OCI-M1 (cell line): ENCODE measurements at regions not wholly inside any gene's neighbourhood (a gene's known extent, or its start where the extent isn't known, plus 50 kb on each side); places are given as distances from the start of the nearest gene placed in this dataset.
"Not testable (repeated sequence)": the region's sequence is repeated elsewhere in the genome, so short reads cannot be mapped to it uniquely, and the experiment has no call there.

ENCODE experiments used
- DNase-seq: peaks from one replicate; lab custom pipeline; 2025; lab: John Stamatoyannopoulos, UW

DNA sequence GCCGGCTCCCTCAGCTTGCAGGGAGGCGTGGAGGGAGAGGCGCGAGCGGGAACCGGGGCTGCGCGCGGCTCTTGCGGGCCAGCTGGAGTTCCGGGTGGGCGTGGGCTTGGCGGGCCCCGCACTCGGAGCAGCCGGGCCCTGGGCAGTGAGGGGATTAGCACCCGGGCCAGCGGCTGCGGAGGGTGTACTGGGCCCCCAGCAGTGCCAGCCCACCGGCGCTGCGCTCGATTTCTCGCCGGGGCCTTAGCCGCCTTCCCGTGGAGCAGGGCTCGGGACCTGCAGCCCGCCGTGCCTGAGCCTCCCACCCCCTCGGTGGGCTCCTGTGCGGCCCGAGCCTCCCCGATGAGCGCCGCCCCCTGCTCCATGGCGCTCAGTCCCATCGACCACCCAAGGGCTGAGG lies 588.9 kb upstream of the SLC35B3 start:
- DNase-seq: not testable (repeated sequence)

DNA sequence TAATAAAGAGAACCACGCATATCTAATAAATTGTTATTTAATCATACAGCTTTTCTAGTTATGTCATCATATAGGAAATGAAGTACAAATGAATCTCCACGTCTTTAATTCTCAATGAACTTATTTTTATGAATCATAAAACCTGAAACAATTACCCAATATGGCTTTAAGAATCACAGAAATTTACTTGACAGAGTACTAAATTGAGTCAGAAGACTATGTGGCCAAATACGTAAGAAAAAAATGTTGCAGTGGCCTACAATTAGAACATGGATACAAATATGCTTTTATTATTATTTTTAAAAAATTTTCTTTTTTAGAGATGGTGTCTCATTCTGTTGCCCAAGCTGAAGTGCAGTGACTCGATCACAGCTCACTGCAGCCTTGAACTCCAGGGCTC lies 584.7 kb upstream of the SLC35B3 start:
- no peak for DNase-seq

DNA sequence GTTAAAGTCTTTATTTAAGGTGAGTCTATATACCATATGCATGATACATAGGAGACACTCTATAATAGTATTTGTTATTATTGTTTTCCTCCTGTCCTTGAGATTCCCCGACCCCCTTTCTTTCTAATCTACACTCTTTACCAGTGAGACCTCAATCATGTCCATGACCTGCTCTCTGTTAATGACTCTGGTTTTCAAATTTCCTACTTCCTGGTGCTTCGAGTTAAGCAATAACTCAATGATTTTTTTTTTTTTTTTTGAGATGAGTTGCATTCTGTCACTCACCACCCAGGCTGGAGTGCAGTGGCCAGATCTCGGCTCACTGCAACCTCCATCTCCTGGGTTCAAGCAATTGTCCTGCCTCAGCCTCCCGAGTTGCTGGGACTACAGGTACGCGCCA lies 574.6 kb upstream of the SLC35B3 start:
- DNase-seq: no peak

DNA sequence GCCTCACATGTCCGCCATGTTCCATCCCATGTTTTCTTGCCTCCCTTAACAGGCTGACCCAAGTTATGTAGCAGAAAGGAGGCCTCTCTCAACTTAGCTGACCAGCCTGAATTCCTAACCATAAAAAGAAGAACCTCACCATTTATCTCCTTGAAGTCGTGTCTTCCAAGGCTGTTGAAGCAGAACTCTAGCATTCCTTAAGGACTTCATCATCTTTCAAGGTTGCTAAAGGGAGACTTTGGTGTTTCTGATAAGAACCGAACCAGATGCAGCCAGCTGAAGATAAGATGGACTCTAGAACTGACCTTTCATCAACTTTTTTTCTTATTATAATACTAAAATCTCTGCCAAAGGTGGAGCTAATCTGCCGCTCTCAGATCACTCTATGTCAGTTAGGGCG lies 571.7 kb upstream of the SLC35B3 start:
- DNase-seq: no peak

DNA sequence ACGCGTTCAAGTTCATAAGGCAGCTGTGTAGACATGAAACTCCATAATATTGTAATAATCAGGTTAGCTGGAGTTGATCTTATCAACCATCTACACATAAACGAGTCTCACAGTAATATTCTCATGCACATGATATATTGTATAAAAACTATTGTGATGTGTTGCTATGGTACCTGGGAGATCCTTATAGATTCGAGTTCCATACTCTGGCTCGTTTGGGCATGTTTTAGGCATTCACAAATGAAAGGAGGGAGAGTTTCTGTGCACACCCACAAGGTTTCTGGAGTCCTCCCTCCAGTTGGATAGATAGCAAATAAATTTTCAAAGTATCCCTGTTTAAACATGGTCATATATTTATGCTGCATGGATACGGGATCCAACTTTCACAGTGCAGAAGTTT lies 567.5 kb upstream of the SLC35B3 start:
- DNase-seq: no peak

DNA sequence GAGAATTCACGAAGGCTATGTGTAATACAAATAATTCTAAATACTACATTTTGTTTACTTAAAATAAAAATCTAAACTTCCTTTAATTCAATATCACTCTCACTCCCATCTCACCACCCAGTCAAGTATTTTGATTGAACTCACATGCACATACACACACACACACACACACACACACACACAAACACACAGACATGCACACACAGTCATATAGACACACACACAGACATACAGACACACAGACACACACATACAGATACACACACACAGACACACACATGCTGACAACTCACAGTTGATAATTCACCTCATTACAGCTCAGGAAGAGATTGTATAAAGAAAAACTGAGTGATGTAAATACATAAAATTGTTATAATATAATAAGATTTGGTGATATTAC lies 559.8 kb upstream of the SLC35B3 start:
- no peak for DNase-seq

DNA sequence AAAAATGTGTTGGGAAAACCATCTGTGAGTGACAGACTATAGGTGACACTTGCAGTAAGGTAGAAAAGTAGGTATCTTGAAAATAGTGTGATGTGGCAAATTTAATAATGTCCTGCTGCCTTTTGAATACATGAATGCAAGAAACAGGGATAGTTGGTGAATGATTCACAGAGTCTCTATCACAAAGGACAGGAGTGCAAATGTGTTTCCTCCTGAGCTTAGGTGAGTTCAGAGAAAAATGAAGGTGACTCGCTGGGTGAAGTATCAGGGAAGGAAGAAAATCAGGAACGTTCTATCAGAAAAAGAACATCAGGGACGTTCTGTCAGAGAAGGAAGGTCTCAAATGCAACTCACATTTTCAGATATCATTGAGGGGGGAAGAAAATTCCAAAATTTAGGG lies 557.8 kb upstream of the SLC35B3 start:
- no peak for DNase-seq

DNA sequence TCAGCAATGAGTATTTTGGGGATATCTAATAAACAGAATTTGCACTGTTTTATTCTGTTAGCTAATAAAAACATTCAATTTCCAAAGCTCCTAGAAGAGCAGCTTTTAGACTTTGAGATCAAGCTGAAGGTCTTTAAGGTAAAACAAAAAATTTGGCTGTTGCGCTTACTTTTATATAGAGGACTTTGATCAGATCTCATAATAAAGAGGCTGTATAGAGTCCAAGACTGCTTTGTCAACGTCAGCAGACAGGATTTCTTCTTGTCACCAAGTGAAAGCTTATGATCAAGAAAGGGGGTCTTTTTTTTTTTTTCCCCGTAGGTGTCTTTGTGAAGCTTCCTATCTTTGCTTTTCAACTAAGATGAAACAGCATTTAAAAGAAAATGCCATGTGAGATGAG lies 556.5 kb upstream of the SLC35B3 start:
- DNase-seq: no peak

DNA sequence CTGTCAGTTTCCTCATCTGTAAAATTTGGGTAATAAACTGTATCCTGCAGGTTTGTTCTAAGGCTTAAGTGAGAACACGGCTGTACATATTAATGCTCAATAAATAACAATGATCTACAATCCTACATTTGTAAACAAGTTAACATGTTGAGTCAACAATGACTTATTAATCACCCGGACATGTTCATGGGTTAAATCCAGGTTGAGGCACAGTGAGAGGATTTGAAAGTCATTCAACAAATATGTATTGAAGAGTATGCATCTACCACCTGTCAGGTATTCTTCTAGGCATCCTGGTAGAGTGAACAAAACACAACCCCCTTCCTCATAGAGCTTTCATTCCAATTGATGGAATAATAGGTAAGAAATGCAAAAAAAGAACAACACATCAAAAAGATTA lies 554.7 kb upstream of the SLC35B3 start:
- DNase-seq: no peak

DNA sequence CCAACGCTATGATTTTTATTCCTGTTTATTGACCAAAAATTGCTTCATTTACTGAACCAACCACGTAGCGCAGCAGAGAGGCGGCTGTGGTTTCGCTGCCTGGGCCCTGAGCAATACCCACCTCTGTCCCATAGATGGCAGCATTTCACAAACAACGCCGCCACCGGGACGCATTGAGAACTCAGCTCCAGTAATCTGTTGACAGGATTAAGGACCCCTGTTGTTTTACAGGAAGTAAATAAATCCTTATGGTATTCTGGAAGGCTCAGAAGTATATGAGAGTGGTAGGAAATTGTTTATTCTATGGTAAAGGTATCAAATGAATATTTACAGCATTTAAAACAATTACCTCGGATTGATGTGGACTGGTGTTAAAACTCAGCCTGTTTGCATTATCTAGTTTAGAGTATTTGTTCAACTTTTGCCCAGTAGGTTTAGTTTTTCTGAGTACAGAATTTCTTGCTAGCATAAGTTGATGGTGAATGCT lies 547.9 kb upstream of the SLC35B3 start:
- peak; percentile 88 for DNase-seq

DNA sequence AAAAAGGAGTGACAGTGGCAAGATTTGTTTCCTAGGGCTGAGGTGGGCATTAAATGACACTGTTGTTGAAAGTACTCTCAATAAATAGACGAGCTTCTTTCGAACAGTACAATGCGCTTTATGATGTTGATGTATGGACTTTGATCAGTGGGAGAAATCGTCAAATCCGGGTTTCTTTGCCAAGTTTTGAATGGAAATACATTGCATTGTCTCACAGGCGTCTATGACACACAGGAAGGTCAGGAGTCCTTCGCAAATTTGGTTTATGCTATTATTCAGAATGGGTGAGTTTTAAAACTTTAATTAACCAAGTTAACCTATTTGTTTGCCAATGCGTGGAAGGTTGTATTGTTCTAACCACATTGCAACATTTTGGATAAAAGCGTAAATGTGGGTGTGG lies 547.3 kb upstream of the SLC35B3 start:
- no peak for DNase-seq

DNA sequence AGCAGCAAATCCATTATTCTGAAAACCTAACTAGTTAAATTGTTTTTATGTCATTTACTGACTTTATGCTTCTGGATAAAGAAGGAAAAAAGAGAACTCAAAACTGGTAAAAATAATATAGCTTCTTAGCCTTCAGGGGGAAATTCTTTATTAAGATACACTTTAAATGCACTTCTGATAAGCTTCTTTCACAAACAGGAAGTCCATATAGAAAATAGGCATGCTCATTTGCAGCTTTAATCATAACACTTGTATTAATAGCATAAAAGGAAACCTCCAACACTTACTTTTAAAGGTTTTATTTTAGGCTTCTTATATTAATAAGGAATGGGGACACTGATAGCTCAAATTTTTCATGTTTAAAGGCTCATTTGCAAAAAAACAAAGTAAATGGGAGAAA lies 538.0 kb upstream of the SLC35B3 start:
- DNase-seq: no peak

DNA sequence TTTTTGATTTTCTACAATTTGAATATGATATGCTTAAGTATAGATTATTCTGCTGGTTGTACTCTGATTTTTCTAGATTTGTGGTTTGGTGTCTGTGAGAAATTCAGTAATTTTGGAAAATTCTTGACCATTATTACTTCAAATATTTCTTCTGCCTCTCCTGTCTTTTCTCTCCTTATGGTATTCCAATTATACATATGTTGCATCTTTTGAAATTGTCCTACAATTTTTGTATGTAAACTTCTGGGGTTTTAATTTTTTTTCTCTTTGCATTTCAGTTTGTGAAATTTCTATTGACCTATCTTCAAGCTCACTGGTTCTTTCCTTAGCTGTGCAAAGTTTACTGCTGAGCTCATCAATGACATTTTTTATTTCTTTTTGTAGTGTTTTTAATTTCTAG lies 534.4 kb upstream of the SLC35B3 start:
- no peak for DNase-seq

DNA sequence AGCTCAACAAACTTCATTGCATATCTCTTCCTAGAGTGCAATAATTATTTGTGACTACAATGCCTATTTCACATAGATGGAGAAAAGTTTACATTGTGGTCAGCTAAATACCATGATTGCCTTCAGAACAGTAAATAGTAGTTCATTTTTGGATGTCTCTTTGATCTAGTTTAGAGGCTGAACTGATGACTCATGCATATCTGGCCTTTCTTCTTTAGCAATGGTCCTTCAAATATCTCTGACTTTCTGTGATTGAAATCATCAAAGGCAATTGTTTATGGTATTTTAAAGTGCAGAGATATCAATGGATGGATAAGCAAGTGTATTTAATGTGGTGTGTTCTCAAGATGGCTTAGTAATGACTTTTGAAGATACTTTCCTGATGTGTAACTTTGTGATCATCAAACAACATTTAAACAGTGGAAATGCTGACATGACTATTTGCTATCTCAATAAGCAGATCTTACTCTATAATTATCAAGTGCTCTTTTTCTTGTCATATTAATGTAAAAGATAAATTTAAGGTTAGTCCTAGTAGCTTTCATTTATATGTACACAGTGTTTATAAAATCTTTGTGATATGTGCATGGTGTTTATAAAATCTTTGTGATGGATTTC lies 523.7 kb upstream of the SLC35B3 start:
- no peak for DNase-seq

DNA sequence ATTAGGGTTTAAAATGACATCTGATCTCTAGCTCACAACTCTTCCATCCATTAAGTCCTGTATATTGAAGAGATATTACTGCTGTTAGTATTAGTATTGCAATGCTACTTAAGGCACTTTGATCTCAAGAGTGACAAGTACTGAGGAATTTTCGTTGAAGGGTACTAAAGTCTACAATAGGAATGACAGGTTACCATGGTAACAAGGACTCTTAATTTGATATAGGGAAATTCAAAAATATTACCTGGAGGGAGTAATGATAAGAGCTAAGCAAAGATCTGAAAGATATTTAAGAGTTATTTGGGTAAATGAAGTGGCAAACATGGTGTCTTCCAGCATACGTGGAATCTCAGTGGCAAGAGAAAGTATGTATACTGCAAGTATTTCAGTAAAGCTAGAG lies 518.0 kb upstream of the SLC35B3 start:
- DNase-seq: no peak

DNA sequence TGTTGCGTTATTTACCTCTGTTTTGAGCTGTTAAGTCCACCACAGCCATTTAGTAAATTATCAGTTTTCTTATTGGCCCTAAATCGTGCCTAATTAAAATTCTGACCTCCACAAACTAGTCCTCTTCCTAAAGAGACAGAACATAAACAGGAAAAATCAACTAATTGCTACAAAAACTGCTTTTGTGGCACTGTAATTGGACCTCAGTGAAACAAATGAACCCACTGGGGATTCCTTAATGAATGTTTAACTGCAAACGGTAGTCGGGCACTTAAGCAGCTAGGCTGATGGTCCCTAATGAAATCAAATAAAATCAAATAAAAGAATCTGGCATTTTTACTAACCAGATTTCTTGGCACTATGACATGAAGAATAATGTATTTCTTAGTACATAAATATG lies 513.4 kb upstream of the SLC35B3 start:
- DNase-seq: no peak

DNA sequence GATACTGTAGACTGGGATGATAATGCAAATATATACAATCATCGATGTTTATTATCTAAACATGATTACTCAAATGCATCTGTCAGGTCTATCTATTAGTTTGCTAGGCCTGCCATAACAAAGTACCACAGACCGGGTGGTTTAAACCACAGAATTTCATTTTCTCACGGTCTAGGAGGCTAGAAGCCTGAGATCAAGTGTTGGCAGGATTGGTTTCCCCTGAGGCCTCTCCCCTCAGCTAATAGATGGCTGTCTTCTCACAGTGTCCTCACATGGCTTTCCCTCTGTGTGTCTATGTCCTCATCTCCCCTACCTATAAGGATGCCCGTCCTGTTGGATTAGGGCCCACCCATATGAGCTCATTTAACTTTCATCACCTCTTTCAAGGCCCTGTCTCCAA lies 512.6 kb upstream of the SLC35B3 start:
- no peak for DNase-seq

DNA sequence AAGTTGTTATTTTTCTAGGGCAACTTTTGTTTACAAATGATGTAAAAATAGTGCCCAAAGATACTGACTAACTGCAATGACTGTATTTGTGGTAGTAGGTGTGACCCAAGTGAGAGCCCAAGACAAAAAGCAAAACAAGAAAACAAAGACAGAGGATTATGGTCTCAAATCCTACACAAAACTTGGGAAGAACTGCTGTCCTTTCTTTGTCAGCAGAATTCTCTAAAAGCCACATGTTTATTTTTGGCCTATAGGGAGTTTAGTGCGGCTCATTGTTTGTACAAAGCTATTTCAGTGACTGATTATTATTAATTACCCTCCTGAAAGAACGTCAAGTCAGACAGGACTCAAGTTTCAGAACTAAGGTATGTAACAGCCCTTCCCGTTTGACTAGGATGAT lies 509.2 kb upstream of the SLC35B3 start:
- no peak for DNase-seq

DNA sequence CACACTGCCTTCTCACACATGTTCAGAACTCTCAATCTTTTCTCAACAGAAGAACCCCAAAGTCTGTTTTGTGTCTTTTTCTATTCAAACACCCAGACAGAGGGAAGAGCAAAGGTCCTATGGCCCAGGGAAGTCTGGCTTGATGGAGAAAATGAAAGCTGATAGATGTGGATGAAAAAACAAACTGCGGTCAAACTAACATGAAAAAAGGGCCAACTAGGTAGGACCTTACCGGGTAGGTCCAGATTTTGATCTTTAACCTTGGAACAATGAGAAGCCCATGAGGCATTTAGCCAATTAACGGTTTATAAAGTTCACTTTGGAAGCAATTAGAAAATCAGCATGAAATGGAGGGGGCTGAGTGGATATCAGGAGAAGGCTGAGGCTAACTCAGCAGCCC lies 507.7 kb upstream of the SLC35B3 start:
- DNase-seq: no peak

DNA sequence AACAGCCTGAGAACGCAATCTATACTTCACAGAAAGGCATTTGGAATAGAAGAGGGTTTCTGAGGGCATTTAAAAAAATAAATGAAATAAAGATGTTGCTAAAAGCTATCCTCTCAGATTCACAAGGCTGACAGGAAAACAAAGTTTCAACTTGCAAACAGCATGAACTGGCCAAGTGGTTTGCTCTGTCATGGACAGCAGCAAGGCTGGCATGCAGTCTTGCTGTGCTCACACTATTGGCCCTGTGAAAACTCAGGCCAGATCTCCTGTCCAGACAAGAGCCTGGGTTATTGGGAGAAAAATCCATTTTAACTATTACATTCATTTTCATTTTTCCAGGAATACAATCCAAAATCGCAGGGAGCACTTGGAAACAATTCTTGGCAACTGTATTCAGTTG lies 506.2 kb upstream of the SLC35B3 start:
- no peak for DNase-seq

DNA sequence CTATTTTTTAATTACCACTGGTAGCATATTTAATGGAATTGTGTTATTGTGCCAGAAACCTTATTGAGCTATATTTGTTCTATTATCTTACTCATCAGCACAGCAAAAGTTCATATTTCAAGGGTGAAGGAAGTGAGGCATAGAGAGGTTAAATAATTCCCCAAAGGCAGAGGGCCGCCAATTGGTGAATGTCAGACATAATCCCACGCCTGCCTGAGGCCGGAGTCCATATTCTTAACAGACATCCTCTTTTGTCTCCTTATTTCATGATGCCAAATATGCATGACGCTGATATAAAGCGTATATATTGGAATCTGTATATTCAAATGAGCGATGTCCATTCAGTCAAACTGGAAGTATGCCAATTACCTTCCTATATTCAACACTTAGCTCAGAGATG lies 505.0 kb upstream of the SLC35B3 start:
- DNase-seq: no peak

DNA sequence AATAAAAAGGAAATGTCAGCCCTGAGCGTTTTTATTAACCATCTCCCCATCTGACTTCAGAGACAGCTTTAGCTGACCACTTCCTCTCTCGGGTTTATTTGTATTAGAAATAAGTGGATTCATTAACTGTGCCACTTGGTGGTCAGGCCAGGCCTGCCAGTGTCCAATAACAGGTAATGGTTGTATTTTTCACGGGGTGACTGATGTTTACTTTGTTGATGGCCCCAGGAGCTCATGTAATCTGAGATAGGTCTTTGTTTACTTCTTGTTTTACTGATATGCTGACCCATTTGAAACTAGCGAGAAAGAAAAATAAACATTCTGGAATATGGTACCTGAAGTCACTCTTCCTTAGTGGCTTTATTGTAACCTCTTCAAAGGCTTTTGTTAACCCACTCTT lies 504.3 kb upstream of the SLC35B3 start:
- no peak for DNase-seq

DNA sequence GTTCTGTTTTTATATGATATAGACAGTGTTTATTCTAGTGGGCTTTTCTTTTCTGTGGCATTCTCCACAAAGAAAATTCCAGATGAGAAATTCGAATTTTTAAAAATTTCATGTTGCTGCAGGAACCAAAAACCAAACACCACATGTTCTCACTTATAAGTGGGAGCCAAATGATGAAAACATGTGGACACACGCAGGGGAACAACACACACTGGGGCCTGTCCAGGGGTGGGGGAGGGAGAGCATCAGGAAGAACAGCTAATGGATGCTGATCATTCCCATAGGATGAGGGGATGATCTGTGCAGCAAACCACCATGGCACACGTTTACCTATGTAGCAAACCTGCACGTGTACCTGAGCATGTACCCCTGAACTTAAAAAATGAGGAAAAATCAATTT lies 499.0 kb upstream of the SLC35B3 start:
- no peak for DNase-seq

DNA sequence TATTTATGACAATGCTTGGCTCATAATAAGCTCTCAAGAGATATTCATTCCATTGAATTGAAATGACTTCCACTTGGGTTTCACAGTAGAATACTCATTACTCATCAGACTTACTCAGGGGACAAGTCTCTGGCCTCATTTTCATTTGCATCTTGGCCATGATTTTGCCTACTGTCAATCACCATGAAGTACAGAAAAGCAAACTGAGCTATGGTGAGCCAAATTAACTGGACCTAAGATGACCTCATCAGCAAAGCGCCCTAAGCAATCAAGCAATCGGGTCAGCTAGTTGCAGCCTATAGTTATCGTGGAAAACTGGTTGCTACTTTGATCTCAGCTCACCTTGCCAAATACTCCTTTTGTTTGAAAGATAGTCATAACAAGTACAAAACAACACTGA lies 494.7 kb upstream of the SLC35B3 start:
- DNase-seq: no peak

DNA sequence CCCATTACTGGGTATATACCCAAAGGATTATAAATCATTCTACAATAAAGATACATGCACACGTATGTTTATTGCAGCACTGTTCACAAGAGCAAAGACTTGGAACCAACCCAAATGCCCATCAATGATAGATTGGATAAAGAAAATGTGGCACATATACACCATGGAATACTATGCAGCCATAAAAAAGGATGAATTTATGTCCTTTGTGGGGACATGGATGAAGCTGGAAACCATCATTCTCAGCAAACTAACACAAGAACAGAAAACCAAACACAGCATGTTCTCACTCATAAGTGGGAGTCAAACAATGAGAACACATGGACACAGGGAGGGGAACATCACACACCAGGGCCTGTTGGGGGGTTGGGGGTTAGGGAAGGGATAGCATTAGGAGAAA lies 484.9 kb upstream of the SLC35B3 start:
- not testable (repeated sequence) for DNase-seq
